Body of pancreas (tissue), 4 donors: ENCODE measurements at regions not wholly inside any gene's neighbourhood (a gene's known extent, or its start where the extent isn't known, plus 50 kb on each side); places are given as distances from the start of the nearest gene placed in this dataset.
A peak's percentile ranks its signal among the peaks of the same experiment; 100 is the strongest.
"Not testable (repeated sequence)": the region's sequence is repeated elsewhere in the genome, so short reads cannot be mapped to it uniquely, and the experiment has no call there.

Experiments
- ATAC-seq: fragments of 150-250 bp; one replicate; pipeline ENCODE4 v1.9.1; 2016
- DNase-seq, 4 donors: peaks; one replicate each; pipeline ENCODE4 v3.0.0-alpha.2; 2019
- H3K27ac ChIP-seq, 4 donors: fragments of 200-600 bp; sonication (generic); 1 replicate in 3 of 4; 2 replicates in 1 of 4; pipeline versions ENCODE4 v1.5.1 to v1.6.1; 2016 to 2019; ENCODE audit warnings: mild to moderate bottlenecking in 1 of 4, mixed read lengths in 1 of 4, moderate library complexity in 1 of 4
- H3K27me3 ChIP-seq, 2 donors: fragments of 200-600 bp; sonication (generic); one replicate each; pipeline ENCODE4 v1.6.0; 2016; ENCODE audit warnings: mild to moderate bottlenecking in 1 of 2
- H3K36me3 ChIP-seq, 2 donors: fragments of 200-600 bp; sonication (generic); replicated peaks in 1 of 2; 2 replicates each; pipeline ENCODE4 v1.5.1; 2016; ENCODE audit warnings: low read depth in 2 of 2; ENCODE audit not compliant: insufficient read depth in 1 of 2
- H3K4me1 ChIP-seq: fragments of 200-600 bp; sonication (generic); one replicate; pipeline ENCODE4 v1.6.0; 2016
- H3K4me3 ChIP-seq, 2 donors: fragments of 200-600 bp; sonication (generic); 1 replicate in 1 of 2; 2 replicates in 1 of 2; pipeline ENCODE4 v1.5.1; 2016 to 2019
- H3K9me3 ChIP-seq, 3 donors: fragments of 200-600 bp; sonication (generic); 1 replicate in 2 of 3; 2 replicates in 1 of 3; pipeline ENCODE4 v1.5.1; 2016
- POLR2A ChIP-seq, 3 donors: fragments of 450-650 bp; IDR thresholded peaks; one replicate each; pipeline ENCODE4 v1.6.1; 2016; ENCODE audit warnings: antibody characterized with exemption in 3 of 3, mild to moderate bottlenecking in 2 of 3
- WGBS, 2 donors: methylation state at CpG; one replicate each; pipeline ENCODE4 v1.1.5; 2017; 5-methylcytosine and 5-hydroxymethylcytosine counted together
- intact Hi-C: fragments of 100-400 bp; cut with DNase I; formaldehyde crosslinking; loops from one replicate; pipeline ENCODE4 v1.15.1; 2023
- TF ChIP-seq, protein P1 (sequence below), 7 experiments: fragments of 450-650 bp in 4 of 7; fragments of 200-600 bp in 3 of 7; sonication (generic) in 3 of 7; IDR thresholded peaks; one replicate each; pipeline ENCODE4 v1.5.1; 2016 to 2019; ENCODE audit warnings: antibody characterized with exemption in 7 of 7

DNA sequence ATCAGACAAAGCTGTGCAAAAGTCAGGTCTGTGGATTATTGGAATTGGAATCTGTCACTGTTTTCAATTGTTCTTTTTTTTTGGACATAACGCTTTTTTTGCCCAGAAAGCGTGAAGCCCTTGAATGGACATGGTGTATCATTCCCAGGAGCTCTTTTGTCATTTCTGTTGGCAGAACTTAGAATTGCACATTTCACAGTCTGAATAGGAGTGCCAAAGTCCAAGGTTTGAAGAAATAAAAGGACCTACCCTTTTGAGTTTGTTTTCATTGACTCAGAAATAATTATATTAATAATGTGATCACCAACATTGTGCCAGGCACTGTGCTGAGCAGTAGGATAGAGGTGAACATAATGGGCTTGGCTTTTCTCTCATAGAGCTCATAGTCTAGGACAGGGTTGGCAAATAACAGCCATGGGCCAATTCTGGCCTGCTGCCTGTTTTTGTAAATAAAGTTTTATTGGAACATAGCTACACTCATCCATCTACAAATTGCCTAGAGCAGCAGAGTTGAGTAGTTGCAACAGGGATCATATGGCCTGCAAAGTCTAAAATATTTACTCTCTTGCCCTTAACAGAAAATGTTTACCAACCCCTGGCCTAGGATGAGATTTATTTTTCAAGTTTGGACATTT, 62.6 kb upstream of the ATXN1 start:
- Histone ChIP-seq H3K36me3 (no peaks in the 10 kb centered on the region), H3K27me3 (no peaks in the 10 kb centered on the region), H3K4me3 (no peak overlapping the region), H3K4me1 (peaks cover 27% of the 10 kb centered on the region), H3K9me3 (no peaks in the 10 kb centered on the region), H3K27ac (no peak overlapping the region)
- TF ChIP-seq POLR2A (IDR thresholded peaks at IDR 0.05) = no peak
- TF ChIP-seq, protein P1, sequence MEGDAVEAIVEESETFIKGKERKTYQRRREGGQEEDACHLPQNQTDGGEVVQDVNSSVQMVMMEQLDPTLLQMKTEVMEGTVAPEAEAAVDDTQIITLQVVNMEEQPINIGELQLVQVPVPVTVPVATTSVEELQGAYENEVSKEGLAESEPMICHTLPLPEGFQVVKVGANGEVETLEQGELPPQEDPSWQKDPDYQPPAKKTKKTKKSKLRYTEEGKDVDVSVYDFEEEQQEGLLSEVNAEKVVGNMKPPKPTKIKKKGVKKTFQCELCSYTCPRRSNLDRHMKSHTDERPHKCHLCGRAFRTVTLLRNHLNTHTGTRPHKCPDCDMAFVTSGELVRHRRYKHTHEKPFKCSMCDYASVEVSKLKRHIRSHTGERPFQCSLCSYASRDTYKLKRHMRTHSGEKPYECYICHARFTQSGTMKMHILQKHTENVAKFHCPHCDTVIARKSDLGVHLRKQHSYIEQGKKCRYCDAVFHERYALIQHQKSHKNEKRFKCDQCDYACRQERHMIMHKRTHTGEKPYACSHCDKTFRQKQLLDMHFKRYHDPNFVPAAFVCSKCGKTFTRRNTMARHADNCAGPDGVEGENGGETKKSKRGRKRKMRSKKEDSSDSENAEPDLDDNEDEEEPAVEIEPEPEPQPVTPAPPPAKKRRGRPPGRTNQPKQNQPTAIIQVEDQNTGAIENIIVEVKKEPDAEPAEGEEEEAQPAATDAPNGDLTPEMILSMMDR (IDR thresholded peaks at IDR 0.05) = no peak
- 88 to 94% methylated on average over 2 of the region's 2 CpGs for WGBS, 2 donors
- no peak for DNase-seq
- intact Hi-C loops = no loop called here
- ATAC-seq = no peak

DNA sequence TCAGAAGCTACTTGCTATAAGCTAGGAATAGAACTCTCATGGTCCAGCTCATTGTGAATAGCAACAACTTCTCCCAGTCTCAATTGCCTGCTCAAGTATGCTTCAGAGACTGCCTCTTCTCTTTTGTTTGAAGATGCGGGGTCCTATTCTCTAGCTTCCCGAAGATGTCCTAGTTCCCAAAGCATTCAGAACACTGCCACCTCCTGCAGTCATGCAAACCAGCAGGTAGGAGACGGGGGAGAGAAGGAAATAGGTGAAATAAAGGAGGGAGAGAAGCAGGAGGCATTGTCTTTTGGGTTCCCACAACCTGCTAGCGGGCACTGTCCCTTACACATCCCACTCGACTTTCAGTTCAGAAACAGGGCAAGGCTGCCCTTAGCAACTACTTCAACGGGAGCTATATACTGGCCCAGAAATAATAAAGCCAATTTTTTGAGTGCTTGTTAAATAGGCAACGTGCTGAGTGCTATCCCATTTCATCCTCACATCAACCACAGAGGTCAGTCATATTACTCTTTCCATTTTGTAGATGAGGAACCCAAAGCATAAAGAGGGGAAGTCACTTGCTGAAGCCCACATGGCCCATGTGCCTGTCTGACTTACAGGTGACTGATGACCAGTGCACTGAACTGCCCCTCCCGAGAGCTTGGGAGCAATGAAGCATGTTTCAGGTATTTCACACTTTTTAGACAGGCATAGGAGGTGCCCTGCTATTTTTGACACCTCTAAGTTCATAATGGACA, 61.9 kb upstream of the ATXN1 start:
- intact Hi-C loops = no loop called here
- WGBS, 2 donors = 91% methylated on average over 8 of the region's 8 CpGs
- H3K4me3 ChIP-seq = no peak overlapping the region
- ATAC-seq (no peak), DNase-seq (no peak)
- H3K9me3 ChIP-seq = no peaks in the 10 kb centered on the region
- TF ChIP-seq POLR2A (IDR thresholded peaks at IDR 0.05) = no peak
- TF ChIP-seq, protein P1 (IDR thresholded peaks at IDR 0.05) = no peak
- H3K36me3 ChIP-seq = no peaks in the 10 kb centered on the region
- H3K27me3 ChIP-seq = no peaks in the 10 kb centered on the region
- peaks cover 27% of the 10 kb centered on the region for H3K4me1 ChIP-seq
- H3K27ac ChIP-seq = no peak overlapping the region

DNA sequence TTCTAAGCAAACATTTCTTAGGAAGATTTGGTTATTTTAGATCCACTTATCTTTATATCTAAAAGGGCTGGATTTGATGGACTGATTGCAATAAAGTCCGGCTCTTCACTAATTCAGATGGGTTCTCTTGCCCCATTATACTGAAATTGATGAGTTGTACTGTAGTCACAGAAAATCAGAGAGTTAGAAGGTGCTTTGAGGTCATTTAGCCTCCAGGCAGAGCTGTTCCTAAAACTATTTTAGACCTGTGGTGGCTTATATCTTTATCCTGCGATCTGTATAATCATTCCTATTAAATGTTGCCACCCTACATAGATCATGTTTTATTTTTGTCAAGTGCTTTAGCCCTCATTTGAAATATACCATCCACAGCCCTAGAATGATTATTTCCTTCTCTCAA, 61.3 kb upstream of the ATXN1 start:
- H3K27ac ChIP-seq = no peak overlapping the region
- TF ChIP-seq, protein P1 (IDR thresholded peaks at IDR 0.05) = no peak
- TF ChIP-seq POLR2A (IDR thresholded peaks at IDR 0.05) = no peak
- ATAC-seq (no peak), DNase-seq (no peak)
- no peaks in the 10 kb centered on the region for H3K9me3 ChIP-seq
- H3K4me1 ChIP-seq = peaks cover 27% of the 10 kb centered on the region
- WGBS, 2 donors = 69 to 70% methylated on average over 2 of the region's 2 CpGs
- no peak overlapping the region for H3K4me3 ChIP-seq
- H3K27me3 ChIP-seq = no peaks in the 10 kb centered on the region
- intact Hi-C loops = no loop called here
- no peaks in the 10 kb centered on the region for H3K36me3 ChIP-seq

DNA sequence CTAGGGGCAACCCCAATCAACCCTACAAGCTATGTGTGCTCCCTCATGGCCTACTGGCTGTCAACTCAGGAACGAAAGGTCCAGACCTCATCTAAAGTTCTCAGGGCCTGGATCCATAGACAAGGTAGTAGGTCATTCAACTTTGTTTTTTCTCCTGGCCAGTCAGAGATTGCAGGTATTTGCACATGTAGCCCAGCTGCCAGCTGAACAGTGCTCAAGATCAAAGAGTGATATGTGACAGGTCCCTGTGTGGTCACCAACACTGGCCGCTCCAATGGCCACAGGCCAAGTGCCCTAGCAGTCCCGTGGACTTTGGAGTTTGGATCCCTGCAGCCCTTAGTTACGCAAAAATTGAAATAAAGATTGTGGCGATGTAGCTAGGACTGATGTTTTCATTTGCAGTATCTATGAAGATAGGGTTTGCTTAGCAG, 60.6 kb upstream of the ATXN1 start:
- no peaks in the 10 kb centered on the region for H3K36me3 ChIP-seq
- H3K4me1 ChIP-seq = peaks cover 27% of the 10 kb centered on the region
- peak; percentile 98 for ATAC-seq
- DNase-seq = peak; percentile 88 to 95 (median 92)
- 21 to 24% methylated on average over 5 of the region's 5 CpGs for WGBS, 2 donors
- H3K27ac ChIP-seq = peak overlapping the region in 2 of 4 donors; percentile 13 to 42
- TF ChIP-seq, protein P1 (IDR thresholded peaks at IDR 0.05) = no peak
- no peak for TF ChIP-seq POLR2A (IDR thresholded peaks at IDR 0.05)
- intact Hi-C loops = no loop called here
- H3K27me3 ChIP-seq = no peaks in the 10 kb centered on the region
- H3K9me3 ChIP-seq = no peaks in the 10 kb centered on the region
- H3K4me3 ChIP-seq = no peak overlapping the region

DNA sequence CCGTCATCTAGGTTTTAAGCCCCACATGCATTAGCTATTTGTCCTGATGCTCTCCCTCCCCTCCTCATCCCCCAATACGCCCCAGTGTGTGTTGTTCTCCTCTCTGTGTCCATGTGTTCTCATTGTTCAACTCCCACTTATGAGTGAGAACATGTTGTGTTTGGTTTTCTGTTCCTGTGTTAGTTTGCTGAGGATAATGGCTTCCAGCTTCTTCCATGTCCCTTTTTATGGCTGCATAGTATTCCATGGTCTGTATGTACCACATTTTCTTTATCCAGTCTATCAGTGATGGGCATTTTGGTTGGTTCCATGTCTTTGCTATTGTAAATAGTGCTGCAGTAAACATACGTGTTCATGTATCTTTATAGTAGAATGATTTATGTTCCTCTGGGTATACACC, 59.0 kb upstream of the ATXN1 start:
- ATAC-seq, H3K36me3 ChIP-seq, H3K4me3 ChIP-seq, H3K9me3 ChIP-seq, H3K27ac ChIP-seq, intact Hi-C loops, H3K27me3 ChIP-seq, DNase-seq: not testable (repeated sequence)
- H3K4me1 ChIP-seq = peaks cover 27% of the 10 kb centered on the region
- 90 to 92% methylated on average over 3 of the region's 3 CpGs for WGBS, 2 donors
